GM12875 (cell line): ENCODE measurements at regions not wholly inside any gene's neighbourhood (a gene's known extent, or its start where the extent isn't known, plus 50 kb on each side); places are given as distances from the start of the nearest gene placed in this dataset.

ENCODE experiments used
- H3K4me3 ChIP-seq: one replicate; pipeline ENCODE4 v1.5.1; 2011; ENCODE audit warnings: low read depth, low read length, control low read depth
- TF ChIP-seq, protein P1 (sequence below): IDR thresholded peaks from 2 replicates; pipeline ENCODE4 v1.5.1; 2011; ENCODE audit warnings: low read depth, mild to moderate bottlenecking, control low read depth, inconsistent platforms, low read length, moderate library complexity, borderline replicate concordance; ENCODE audit not compliant: insufficient read depth

GRCh38 chr13:80552851-80553440, 212.0 kb upstream of the SPRY2 start:
- TF ChIP-seq, protein P1, sequence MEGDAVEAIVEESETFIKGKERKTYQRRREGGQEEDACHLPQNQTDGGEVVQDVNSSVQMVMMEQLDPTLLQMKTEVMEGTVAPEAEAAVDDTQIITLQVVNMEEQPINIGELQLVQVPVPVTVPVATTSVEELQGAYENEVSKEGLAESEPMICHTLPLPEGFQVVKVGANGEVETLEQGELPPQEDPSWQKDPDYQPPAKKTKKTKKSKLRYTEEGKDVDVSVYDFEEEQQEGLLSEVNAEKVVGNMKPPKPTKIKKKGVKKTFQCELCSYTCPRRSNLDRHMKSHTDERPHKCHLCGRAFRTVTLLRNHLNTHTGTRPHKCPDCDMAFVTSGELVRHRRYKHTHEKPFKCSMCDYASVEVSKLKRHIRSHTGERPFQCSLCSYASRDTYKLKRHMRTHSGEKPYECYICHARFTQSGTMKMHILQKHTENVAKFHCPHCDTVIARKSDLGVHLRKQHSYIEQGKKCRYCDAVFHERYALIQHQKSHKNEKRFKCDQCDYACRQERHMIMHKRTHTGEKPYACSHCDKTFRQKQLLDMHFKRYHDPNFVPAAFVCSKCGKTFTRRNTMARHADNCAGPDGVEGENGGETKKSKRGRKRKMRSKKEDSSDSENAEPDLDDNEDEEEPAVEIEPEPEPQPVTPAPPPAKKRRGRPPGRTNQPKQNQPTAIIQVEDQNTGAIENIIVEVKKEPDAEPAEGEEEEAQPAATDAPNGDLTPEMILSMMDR = no peak
- no peak overlapping the region for H3K4me3 ChIP-seq

DNA sequence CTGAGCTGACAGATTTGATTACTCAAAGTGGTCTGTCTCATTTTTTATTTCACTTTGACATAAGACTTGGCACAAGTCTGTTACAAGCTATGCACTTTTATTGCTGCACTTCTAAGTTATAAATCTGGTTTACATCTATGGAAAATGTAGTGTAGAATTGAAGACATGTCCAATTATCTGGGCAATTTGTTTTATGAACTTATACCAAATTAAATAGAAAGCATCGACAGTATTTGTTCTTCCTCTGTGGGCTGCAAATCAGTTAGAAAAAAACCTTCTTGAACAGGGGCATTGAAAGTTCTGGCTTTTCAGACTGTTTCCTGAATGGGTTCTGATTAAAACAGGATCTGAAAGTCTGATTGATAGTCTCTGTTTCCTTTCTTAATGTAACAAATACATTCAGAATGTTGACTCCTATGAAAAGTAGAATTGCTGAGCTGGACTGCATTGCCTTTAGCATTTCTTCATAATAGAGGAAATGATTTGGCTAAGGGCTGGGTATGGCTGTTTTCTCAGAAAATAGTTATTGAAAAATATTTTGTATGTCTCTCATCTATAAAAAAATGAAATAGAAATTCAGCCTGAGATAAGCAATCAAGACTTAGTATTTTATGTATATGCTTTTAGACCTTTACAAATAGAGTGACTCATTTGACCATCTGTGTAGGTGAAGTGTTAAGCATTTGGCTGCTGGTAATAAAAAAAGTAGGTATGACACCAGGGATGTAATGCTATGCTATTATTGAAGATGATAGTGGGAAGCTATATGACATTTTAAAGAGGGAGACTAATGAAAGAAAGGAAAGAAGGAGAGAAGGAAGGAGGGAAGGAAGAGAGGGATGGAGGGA, 210.9 kb upstream of the SPRY2 start:
- TF ChIP-seq, protein P1 = no peak
- H3K4me3 ChIP-seq = no peak overlapping the region

DNA sequence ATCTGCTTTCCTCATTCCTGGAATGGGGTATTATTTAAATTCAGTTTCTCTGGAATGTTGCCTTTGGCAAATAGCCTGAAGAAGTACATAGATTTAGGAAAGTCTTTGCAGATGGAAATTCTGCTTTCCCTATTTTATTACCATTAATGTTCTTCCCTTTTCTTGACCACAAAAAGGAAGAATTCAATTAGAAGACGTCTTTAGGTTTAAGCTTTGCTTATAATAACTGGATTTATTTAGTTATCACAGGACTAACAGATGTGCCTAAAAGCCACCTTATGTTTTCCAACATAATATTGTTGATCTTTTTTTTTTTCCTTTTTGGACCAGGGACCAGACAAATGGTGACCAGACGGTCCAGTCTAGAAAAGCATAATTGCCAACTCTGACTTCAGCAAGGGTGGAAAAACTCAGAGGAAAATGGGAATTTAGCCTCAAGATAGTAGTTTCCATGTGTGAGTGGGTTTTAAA, 210.1 kb upstream of the SPRY2 start:
- TF ChIP-seq, protein P1 = no peak
- no peak overlapping the region for H3K4me3 ChIP-seq

DNA sequence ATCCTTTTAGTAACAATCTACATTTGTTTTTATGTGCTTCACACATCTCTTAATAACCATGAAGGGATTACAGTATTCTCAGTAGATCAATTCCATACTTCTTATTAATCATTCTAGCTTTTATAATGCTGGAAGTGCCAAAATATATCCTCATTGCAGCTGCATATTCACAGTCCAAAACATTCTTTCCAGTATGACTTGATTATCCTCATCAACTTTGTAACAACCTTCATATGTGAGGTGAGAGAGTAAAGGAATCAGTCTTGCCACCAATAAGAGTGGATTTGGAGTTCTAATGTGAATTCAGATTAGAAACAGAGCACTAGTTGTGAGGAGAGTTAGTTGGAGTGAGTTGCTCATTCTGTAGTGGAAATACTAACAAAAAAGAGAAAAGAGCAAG, 208.0 kb upstream of the SPRY2 start:
- no peak overlapping the region for H3K4me3 ChIP-seq
- TF ChIP-seq, protein P1 = no peak

GRCh38 chr13:80547885-80548825, 207.2 kb upstream of the SPRY2 start:
- no peak overlapping the region for H3K4me3 ChIP-seq
- TF ChIP-seq, protein P1 = no peak

GRCh38 chr13:80547341-80547740, 206.4 kb upstream of the SPRY2 start:
- no peak overlapping the region for H3K4me3 ChIP-seq
- TF ChIP-seq, protein P1 = no peak
